GM18498 (cell line): ENCODE measurements at regions not wholly inside any gene's neighbourhood (a gene's known extent, or its start where the extent isn't known, plus 50 kb on each side); places are given as distances from the start of the nearest gene placed in this dataset.

Experiments
- ATAC-seq: cut with Tn5 transposase; IDR thresholded peaks from one replicate; pipeline ENCODE4 v1.9.1; 2021; ENCODE audit warnings: mild to moderate bottlenecking, moderate library complexity; ENCODE audit not compliant: unreplicated experiment

- ATAC-seq = no peak
Observed at GRCh38 chr5:166486348-166486747, 1805.1 kb upstream of the WWC1 start.

DNA sequence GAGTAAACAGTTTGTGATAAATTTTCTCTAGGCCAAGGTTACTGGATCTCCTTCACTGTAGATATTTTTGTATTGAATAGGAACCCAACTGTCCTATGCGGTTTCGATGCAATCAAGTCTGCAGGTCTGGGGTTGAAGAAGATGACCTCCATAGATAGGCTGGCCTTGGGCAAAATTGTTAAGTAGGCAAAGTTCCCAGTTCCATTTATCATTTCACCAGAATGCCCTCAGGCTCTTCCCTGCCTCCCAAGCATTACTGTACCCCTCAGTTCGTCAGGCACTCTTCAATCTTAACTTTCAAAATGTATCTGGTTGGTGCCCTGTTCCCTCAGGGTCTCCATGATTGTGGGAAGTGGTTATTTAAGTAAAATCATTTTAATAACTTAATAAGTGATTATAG lies 1802.9 kb upstream of the WWC1 start:
- no peak for ATAC-seq

- no peak for ATAC-seq
Observed at GRCh38 chr5:166493040-166493439, 1798.4 kb upstream of the WWC1 start.

DNA sequence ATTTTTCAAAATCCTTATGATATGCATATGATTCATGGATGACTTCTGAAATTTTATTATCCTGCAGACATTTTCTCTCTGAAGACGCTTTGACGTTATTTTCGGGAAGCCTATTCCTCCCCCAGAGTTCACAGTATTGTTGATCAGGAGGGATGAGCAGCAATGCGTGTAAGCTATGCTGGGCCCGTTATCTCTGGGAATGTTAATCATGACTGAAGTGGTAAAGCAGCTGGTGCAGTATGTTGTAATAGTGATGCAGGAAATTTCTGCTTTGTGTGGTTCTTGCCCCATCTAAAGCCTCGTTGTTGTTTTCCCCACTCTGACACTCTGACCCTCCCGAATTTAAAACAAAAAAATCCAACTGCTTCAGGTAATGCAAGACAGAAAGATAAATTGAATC lies 1797.8 kb upstream of the WWC1 start:
- ATAC-seq = no peak

DNA sequence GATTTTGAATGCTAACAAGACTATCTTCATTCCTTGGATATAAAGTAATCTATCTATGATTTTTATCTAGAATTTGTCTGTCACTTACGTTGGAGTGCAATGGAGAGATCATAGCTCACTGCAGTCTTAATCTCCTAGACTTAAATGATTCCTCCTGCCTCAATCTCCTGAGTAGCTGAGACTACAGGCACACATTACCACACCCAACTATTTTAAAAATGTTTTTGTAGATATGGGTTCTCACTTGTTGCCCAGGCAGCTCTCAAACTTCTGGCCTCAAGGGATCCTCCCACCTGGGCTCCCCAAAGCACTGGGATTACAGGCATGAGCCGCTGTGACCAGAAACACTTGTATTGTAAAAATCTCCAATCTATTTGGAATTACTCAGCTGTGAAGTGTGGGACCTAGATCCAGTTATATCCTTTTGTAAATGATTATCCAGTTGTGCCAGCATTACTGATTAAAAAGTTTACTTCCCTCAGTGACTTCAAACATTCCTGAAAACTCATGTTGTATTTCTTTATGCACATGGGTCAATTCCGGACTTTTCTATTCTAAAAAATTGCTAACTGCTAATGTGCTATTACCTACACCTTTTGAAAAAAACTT lies 1793.8 kb upstream of the WWC1 start:
- no peak for ATAC-seq

GRCh38 chr5:166499447-166500240 lies 1791.8 kb upstream of the WWC1 start:
- no peak for ATAC-seq

- ATAC-seq = no peak
Observed at GRCh38 chr5:166503506-166503905, 1787.9 kb upstream of the WWC1 start.

- no peak for ATAC-seq
Observed at GRCh38 chr5:166505067-166505466, 1786.4 kb upstream of the WWC1 start.

GRCh38 chr5:166505544-166505943 lies 1785.9 kb upstream of the WWC1 start:
- ATAC-seq = no peak

GRCh38 chr5:166507810-166508425 lies 1783.5 kb upstream of the WWC1 start:
- no peak for ATAC-seq

DNA sequence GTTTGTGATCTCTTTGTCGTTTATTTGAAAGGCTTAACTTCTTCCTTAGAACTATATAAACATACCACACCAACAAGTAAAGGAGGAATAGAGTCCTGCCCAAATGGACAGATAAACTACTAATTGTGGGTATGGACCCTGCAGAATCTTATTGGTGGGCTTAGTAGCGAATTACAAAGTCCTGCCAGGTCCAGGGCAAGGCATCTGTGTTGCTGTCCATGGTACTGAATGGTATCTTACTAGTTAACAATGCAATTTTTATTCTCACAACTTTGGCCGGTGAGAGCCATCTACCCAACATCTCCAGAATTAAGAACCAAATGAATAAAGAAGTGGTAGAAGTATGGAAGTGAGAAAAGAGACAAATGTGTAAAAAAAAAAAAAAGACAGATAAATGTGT lies 1782.4 kb upstream of the WWC1 start:
- ATAC-seq = no peak

DNA sequence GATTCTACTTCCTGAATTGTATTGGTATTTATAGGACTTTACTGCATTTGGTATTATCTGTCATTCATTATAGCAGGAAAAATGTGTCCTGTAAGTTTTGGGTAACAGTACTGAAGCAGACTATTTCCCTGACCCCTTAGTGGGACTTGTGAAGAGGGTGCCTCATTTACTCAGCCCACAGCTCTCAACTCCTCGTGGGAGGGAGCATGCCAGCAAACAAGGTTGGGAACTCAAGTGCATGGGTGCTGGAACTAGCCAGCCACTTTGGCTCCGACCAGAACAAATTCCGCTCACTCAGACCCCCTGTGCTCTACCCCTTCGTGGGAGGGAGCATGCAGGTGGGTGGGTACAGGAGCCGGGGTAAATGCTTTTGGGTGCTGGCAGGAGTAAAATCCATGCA lies 1773.5 kb upstream of the WWC1 start:
- ATAC-seq = no peak

DNA sequence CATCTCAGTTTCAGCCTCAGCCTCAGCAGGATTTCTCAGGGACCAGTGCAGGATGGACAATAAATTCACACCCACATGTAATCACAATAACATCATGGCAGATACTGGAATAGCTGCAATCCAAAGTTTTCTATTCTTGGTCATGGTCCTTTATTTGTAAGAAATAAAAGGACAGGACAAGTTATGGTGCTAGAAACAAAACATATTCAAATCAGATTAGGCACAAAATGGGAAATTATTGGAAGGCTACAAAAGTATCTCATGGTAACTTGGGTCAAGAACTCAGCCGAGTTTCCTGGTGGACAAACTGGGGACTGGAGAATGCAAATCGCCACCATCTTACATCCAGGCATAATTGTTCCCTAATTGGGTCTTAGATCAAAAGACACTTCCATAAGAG lies 1768.2 kb upstream of the WWC1 start:
- no peak for ATAC-seq

- no peak for ATAC-seq
Observed at GRCh38 chr5:166529200-166529599, 1762.2 kb upstream of the WWC1 start.

- ATAC-seq = no peak
Observed at GRCh38 chr5:166532456-166533220, 1758.8 kb upstream of the WWC1 start.

- ATAC-seq = no peak
Observed at GRCh38 chr5:166535641-166536040, 1755.8 kb upstream of the WWC1 start.

DNA sequence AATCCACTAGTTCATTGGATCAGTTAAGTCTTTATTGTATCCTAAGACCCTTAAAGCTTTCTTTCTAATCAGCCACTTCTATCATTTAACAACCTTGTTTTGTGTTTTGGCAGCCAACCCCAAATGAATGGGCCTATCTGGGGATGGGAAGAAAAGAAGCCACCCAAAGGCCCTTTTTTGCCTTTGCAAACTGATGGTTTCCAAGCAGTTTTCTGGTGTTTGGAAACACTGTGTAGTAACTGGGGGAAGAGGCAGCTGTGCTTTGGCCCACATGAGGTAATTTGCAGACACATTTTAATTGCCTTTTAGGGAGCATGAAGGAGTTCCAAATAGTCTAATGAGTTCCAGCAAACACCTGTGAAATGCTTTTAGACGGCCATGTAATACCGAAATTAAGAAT lies 1751.3 kb upstream of the WWC1 start:
- no peak for ATAC-seq

DNA sequence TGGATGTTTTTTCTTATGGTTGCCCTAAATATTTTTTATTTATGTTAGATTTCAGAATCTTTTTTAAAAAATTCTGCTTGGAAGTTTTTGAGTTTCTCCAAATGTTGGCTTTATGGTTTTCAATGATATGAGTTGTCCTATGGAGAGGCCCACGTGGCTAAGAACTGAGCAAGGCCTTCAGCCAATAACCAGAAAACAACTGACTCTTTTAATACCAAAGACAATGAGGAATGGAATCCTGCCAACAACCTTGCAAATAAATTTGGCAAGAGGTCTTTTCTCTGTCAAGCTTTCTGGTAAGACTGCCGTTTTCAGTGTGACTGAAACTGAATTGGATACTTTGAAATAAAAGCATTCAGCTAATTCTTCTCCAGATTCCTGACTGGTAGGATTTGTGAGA lies 1740.1 kb upstream of the WWC1 start:
- ATAC-seq = no peak

GRCh38 chr5:166553778-166554177 lies 1737.7 kb upstream of the WWC1 start:
- no peak for ATAC-seq

GRCh38 chr5:166561759-166562158 lies 1729.7 kb upstream of the WWC1 start:
- no peak for ATAC-seq

- ATAC-seq = no peak
Observed at GRCh38 chr5:166562246-166562645, 1729.2 kb upstream of the WWC1 start.

DNA sequence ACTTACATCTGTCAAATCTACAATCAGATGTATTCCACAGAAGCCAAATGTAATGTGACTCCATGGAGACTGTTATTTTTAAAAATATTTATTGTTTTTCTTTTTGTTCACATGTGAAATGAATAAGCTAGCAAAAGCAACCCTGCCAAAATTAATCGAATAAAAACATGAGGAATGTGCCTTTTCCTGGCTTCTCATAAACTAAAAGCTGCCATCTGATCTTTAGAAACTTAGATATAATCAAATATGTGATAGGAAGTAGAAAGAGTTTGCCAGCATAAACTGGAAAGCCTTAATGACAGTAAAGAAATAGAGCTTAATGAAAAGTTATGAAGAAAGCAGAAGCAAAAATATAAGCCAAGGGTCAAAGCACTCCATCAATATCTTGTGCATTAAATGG lies 1724.7 kb upstream of the WWC1 start:
- ATAC-seq = no peak
